Heart right ventricle (tissue), 16 donors: ENCODE measurements at regions not wholly inside any gene's neighbourhood (a gene's known extent, or its start where the extent isn't known, plus 50 kb on each side); places are given as distances from the start of the nearest gene placed in this dataset.

Experiments
- ATAC-seq, 8 donors: fragments of 200-7000 bp; cut with Tn5 transposase; one replicate each; pipeline ENCODE4 v1.9.1; 2020; ENCODE audit warnings: mild to moderate bottlenecking in 8 of 8, moderate library complexity in 8 of 8, moderate number of reproducible peaks in 1 of 8
- DNase-seq, 2 donors: peaks; one replicate each; pipeline ENCODE4 v3.0.0-alpha.2; 2020
- H3K27ac ChIP-seq, 10 donors: fragments of 200-600 bp; sonication (generic) in 2 of 10; one replicate each; pipeline versions ENCODE4 v1.5.0 to v1.8.0; 2020 to 2022; ENCODE audit warnings: mild to moderate bottlenecking in 3 of 10
- H3K27me3 ChIP-seq, 7 donors: fragments of 200-600 bp; one replicate each; pipeline ENCODE4 v1.8.0; 2021 to 2022; ENCODE audit warnings: mild to moderate bottlenecking in 2 of 7
- H3K36me3 ChIP-seq, 9 donors: fragments of 200-600 bp; sonication (generic) in 1 of 9; one replicate each; pipeline versions ENCODE4 v1.5.0 to v1.8.0; 2020 to 2022; ENCODE audit warnings: mild to moderate bottlenecking in 2 of 9
- H3K4me1 ChIP-seq, 9 donors: fragments of 200-600 bp; sonication (generic) in 1 of 9; one replicate each; pipeline versions ENCODE4 v1.5.0 to v1.8.0; 2020 to 2022; ENCODE audit warnings: mild to moderate bottlenecking in 4 of 9
- H3K4me3 ChIP-seq, 10 donors: fragments of 200-600 bp; sonication (generic) in 2 of 10; one replicate each; pipeline versions ENCODE4 v1.5.0 to v1.8.0; 2020 to 2022; ENCODE audit warnings: mild to moderate bottlenecking in 7 of 10, moderate library complexity in 2 of 10
- H3K9me3 ChIP-seq, 11 donors: fragments of 200-600 bp in 10 of 11; sonication (generic) in 2 of 11; one replicate each; pipeline versions ENCODE4 v1.5.0 to v1.8.0; 2013 to 2022; ENCODE audit warnings: mild to moderate bottlenecking in 2 of 11, control low read depth in 1 of 11, moderate library complexity in 1 of 11
- WGBS, 2 donors: extraction: QIAGEN DNeasy Blood & Tissue Kit; methylation state at CpG; one replicate each; pipeline ENCODE4 v1.1.7; 2013; ENCODE audit warnings: inconsistent platforms in 1 of 2; 5-methylcytosine and 5-hydroxymethylcytosine counted together
- intact Hi-C, 10 donors: fragments of 100-400 bp; cut with DNase I; formaldehyde crosslinking; loops; one replicate each; pipeline versions ENCODE4 v1.11.1 to v1.14.2; 2022
- TF ChIP-seq, protein P1 (sequence below), 9 donors: fragments of 200-600 bp; sonication (generic) in 2 of 9; IDR thresholded peaks; one replicate each; pipeline versions ENCODE4 v1.5.0 to v1.8.0; 2021 to 2022; ENCODE audit warnings: antibody characterized with exemption in 9 of 9, mild to moderate bottlenecking in 5 of 9, moderate library complexity in 1 of 9
- donor health status: Arrhythmogenic right ventricular cardiomyopathy.
- donor health status: ischemic (EF 13 %, LVEDD 7.1; RV severe dilation, severe dysfunction).
- donor health status: healthy with polysubstance abuse.
- donor health status: DM: no; HTN: yes; CAD: no.
- donor health status: DM: no; HTN: no; CAD: no.
- donor health status: ischemic (EF 25% LVEDD 6.9; RV normal size, moderate dysfunction).
- donor health status: ischemic (EF 25% LVEDD 5.7; RV mildly dilated, moderate dysfunction).
- donor health status: healthy.
- donor health status: DM: yes; HTN: yes; CAD: no.
- donor health status: Ischemic cardiomyopathy.
- donor health status: ischemic (EF 35%, LVEDD 5.7; RV mildly dilated, moderate dysfunction).
- donor health status: nonischemic (EF 11% LVEDD 7.7; RV severe dilation, severe dysfunction).
- donor health status: DM: yes; HTN: yes; CAD: no.
- donor health status: PGD.
- donor health status: ischemic (EF 29% LVEDD 5.4; RV normal size, mild dysfunction).
- donor health status: nonischemic (EF 23%, LVEDD 6.1; RV moderate dilation, normal function).

DNA sequence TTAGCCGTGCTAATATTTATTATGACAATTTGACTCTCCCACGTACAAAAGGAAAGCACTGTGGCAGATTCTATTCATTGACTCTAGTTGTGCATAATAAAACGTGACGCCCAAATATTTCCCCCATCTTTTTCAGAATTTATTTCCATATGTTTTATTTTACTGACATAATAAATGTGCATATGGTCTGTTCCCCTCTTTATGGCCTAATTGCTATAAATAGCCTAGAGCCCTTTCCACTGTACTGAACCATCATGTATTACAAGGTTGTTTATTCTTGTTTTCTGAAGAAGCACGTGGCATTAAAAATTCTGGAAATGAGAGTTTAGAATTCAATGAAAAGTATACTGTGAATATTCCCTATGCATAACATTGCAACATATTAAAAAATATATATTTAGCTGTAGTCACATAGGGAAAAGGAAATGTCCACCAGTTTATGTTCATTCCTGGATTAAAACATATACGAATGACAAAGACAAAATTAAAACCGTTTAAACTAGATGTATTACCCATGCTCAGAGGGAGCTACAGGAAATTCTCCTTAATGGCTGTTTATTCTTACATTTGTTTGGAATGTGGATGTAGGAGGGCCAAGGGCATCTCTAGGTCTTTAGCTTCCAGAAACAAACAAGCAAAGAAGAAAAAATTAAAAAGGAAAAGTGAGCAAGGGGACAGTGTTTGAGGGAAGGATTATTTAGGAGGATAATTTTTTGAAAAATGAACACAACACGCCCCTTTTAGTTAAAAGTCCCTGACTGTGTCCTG lies 122.1 kb upstream of the MMADHC start:
- Histone ChIP-seq H3K27me3 (no peaks in the 10 kb centered on the region), H3K4me1 (no peaks in the 10 kb centered on the region), H3K9me3 (peaks cover 0 to 11% (median 0%) of the 10 kb centered on the region in 11 donors), H3K27ac (no peak overlapping the region), H3K4me3 (no peak overlapping the region), H3K36me3 (no peaks in the 10 kb centered on the region)
- no peak for DNase-seq
- intact Hi-C loops, result no loop called here
- ATAC-seq, result no peak
- 76 to 77% methylated on average over 8 of the region's 8 CpGs for WGBS, 2 donors
- TF ChIP-seq, protein P1, sequence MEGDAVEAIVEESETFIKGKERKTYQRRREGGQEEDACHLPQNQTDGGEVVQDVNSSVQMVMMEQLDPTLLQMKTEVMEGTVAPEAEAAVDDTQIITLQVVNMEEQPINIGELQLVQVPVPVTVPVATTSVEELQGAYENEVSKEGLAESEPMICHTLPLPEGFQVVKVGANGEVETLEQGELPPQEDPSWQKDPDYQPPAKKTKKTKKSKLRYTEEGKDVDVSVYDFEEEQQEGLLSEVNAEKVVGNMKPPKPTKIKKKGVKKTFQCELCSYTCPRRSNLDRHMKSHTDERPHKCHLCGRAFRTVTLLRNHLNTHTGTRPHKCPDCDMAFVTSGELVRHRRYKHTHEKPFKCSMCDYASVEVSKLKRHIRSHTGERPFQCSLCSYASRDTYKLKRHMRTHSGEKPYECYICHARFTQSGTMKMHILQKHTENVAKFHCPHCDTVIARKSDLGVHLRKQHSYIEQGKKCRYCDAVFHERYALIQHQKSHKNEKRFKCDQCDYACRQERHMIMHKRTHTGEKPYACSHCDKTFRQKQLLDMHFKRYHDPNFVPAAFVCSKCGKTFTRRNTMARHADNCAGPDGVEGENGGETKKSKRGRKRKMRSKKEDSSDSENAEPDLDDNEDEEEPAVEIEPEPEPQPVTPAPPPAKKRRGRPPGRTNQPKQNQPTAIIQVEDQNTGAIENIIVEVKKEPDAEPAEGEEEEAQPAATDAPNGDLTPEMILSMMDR (IDR thresholded peaks at IDR 0.05), result no peak

- TF ChIP-seq, protein P1 (IDR thresholded peaks at IDR 0.05), result no peak
- intact Hi-C loops, result no loop called here
These were observed 115.7 kb upstream of the MMADHC start for GRCh38 chr2:149703281-149703680.

DNA sequence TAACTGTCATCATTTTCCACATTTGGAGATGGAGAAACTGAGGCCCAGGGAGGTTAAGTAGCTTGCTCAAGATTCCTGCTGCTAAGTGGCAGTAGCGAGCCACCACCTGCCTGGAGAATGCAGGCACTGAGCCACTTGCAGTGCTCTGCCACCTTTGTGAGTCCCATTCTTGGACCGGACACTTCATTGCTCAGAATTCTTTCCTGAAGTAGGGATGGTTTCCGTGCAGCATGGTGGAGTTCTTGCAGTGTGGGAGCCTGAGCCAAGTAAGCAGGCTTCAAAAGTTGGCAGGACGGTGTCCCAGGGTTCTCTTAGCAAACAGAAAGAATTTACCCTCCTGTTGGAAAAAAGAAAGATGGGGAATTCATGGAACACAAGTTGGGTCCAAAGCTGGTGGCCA lies 115.0 kb upstream of the MMADHC start:
- no peaks in the 10 kb centered on the region for H3K27me3 ChIP-seq
- TF ChIP-seq, protein P1 (IDR thresholded peaks at IDR 0.05), result no peak
- DNase-seq (no peak), ATAC-seq (no peak)
- no peaks in the 10 kb centered on the region for H3K4me1 ChIP-seq
- no peak overlapping the region for H3K4me3 ChIP-seq
- H3K9me3 ChIP-seq, result peaks cover 0 to 11% (median 0%) of the 10 kb centered on the region in 11 donors
- H3K27ac ChIP-seq, result no peak overlapping the region
- intact Hi-C loops, result no loop called here
- 95 to 96% methylated on average over 4 of the region's 4 CpGs for WGBS, 2 donors
- no peaks in the 10 kb centered on the region for H3K36me3 ChIP-seq

More at GRCh38 chr2:149703281-149703680, 115.7 kb upstream of the MMADHC start:
- Histone ChIP-seq H3K36me3 (no peaks in the 10 kb centered on the region), H3K27me3 (no peaks in the 10 kb centered on the region), H3K27ac (no peak overlapping the region), H3K4me3 (no peak overlapping the region), H3K4me1 (no peaks in the 10 kb centered on the region), H3K9me3 (peaks cover 0 to 11% (median 0%) of the 10 kb centered on the region in 11 donors)
- DNase-seq, result no peak
- no peak for ATAC-seq
- 71 to 82% methylated on average over 2 of the region's 2 CpGs for WGBS, 2 donors

GRCh38 chr2:149701241-149701640 lies 113.7 kb upstream of the MMADHC start:
- 91 to 96% methylated on average over 2 of the region's 2 CpGs for WGBS, 2 donors
- Histone ChIP-seq H3K27ac (no peak overlapping the region), H3K27me3 (no peaks in the 10 kb centered on the region), H3K36me3 (no peaks in the 10 kb centered on the region), H3K4me3 (no peak overlapping the region), H3K4me1 (no peaks in the 10 kb centered on the region), H3K9me3 (peaks cover 0 to 2% (median 0%) of the 10 kb centered on the region in 11 donors)
- TF ChIP-seq, protein P1 (IDR thresholded peaks at IDR 0.05), result no peak
- intact Hi-C loops, result no loop called here
- no peak for ATAC-seq
- no peak for DNase-seq
